HEK293 (cell line): ENCODE measurements at regions not wholly inside any gene's neighbourhood (a gene's known extent, or its start where the extent isn't known, plus 50 kb on each side); places are given as distances from the start of the nearest gene placed in this dataset.

ENCODE experiments used
- AEBP2 ChIP-seq: fragments of 450-650 bp; formaldehyde crosslinking; IDR thresholded peaks from 2 replicates; pipeline ENCODE4 v1.5.1; 2016; ENCODE audit warnings: missing biosample characterization, missing genetic modification characterization, borderline replicate concordance
- CTCF ChIP-seq: fragments of 450-650 bp; formaldehyde crosslinking; IDR thresholded peaks from 2 replicates; pipeline ENCODE4 v1.5.1; 2016; ENCODE audit warnings: missing biosample characterization, missing genetic modification characterization
- MYNN ChIP-seq: fragments of 450-650 bp; formaldehyde crosslinking; IDR thresholded peaks from 2 replicates; pipeline ENCODE4 v1.5.1; 2016; ENCODE audit warnings: missing biosample characterization, missing genetic modification characterization, borderline replicate concordance
- SCRT2 ChIP-seq: fragments of 450-650 bp; formaldehyde crosslinking; IDR thresholded peaks from 2 replicates; pipeline ENCODE4 v1.5.1; 2016; ENCODE audit warnings: missing biosample characterization, missing genetic modification characterization
- ZNF704 ChIP-seq: fragments of 450-650 bp; formaldehyde crosslinking; IDR thresholded peaks from 2 replicates; pipeline ENCODE4 v1.5.1; 2016; ENCODE audit warnings: missing biosample characterization, missing genetic modification characterization
- TF ChIP-seq, protein P1 (sequence below): fragments of 450-650 bp; formaldehyde crosslinking; IDR thresholded peaks from 2 replicates; pipeline ENCODE4 v1.5.1; 2016; ENCODE audit warnings: missing biosample characterization, missing genetic modification characterization

GRCh38 chr6:164370773-164371172 is 938.6 kb downstream of the C6orf118 start:
- TF ChIP-seq CTCF (tag by site-specific recombination) (no peak), ZNF704 (tag by site-specific recombination) (no peak), SCRT2 (tag by site-specific recombination) (no peak), AEBP2 (tag by site-specific recombination) (no peak), MYNN (no peak)
- TF ChIP-seq, protein P1, sequence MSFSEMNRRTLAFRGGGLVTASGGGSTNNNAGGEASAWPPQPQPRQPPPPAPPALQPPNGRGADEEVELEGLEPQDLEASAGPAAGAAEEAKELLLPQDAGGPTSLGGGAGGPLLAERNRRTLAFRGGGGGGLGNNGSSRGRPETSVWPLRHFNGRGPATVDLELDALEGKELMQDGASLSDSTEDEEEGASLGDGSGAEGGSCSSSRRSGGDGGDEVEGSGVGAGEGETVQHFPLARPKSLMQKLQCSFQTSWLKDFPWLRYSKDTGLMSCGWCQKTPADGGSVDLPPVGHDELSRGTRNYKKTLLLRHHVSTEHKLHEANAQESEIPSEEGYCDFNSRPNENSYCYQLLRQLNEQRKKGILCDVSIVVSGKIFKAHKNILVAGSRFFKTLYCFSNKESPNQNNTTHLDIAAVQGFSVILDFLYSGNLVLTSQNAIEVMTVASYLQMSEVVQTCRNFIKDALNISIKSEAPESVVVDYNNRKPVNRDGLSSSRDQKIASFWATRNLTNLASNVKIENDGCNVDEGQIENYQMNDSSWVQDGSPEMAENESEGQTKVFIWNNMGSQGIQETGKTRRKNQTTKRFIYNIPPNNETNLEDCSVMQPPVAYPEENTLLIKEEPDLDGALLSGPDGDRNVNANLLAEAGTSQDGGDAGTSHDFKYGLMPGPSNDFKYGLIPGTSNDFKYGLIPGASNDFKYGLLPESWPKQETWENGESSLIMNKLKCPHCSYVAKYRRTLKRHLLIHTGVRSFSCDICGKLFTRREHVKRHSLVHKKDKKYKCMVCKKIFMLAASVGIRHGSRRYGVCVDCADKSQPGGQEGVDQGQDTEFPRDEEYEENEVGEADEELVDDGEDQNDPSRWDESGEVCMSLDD (tag by site-specific recombination), result no peak
